ENCODE measurements at regions not wholly inside any gene's neighbourhood (a gene's known extent, or its start where the extent isn't known, plus 50 kb on each side); places are given as distances from the start of the nearest gene placed in this dataset.

- TF ChIP-seq CTCF (IDR thresholded peaks at IDR 0.05) (no peak), POLR2A (IDR thresholded peaks at IDR 0.05) (no peak)
Measured at GRCh38 chr1:105462308-105462707, 1594.2 kb upstream of the PRMT6 start.

Data from testis (tissue), 2 donors.